Endothelial cell of umbilical vein (primary cell): ENCODE measurements at regions not wholly inside any gene's neighbourhood (a gene's known extent, or its start where the extent isn't known, plus 50 kb on each side); places are given as distances from the start of the nearest gene placed in this dataset.

Experiments
- BruUV-seq: library from RNA; stranded (reverse); fragments of 400-500 nt; replicated peaks from 2 replicates; lab custom pipeline; 2021; lab: Mats Ljungman, UMichigan
- CTCF ChIA-PET: fragments of 300-600, 350-600 bp; sonication (Branson Sonifier 250); formaldehyde crosslinking; loops from one replicate; lab custom pipeline; 2021; ENCODE audit warnings: antibody characterized with exemption, inconsistent platforms; lab: Charles Lee
- POLR2A ChIA-PET: fragments of 300-600, 350-600 bp; sonication (Branson Sonifier 250); formaldehyde crosslinking; loops from one replicate; lab custom pipeline; 2021; ENCODE audit warnings: antibody characterized with exemption, inconsistent platforms; lab: Charles Lee
- DNase-seq: peaks from one replicate; pipeline ENCODE4 v3.0.0-alpha.2; 2011; ENCODE audit warnings: low read depth, low spot score
- FAIRE-seq: peaks from 2 replicates; lab custom pipeline; 2011; peaks lifted over from hg19 to GRCh38; lab: Jason Lieb, UNC
- H2AFZ ChIP-seq: 2 replicates; pipeline ENCODE4 v1.6.0; 2012; ENCODE audit warnings: low read depth, low read length, control low read depth, inconsistent platforms
- H3K27ac ChIP-seq: 2 replicates; pipeline ENCODE4 v1.5.1; 2011; ENCODE audit warnings: low read depth, mild to moderate bottlenecking, control low read depth, low read length, moderate library complexity; ENCODE audit not compliant: insufficient read depth
- H3K27me3 ChIP-seq, 2 experiments: 2 replicates each; pipeline versions ENCODE4 v1.6.0 to v1.6.1; 2011; ENCODE audit warnings: low read length in 2 of 2, mixed read lengths in 1 of 2; ENCODE audit not compliant: control insufficient read depth in 2 of 2, insufficient read depth in 2 of 2
- H3K36me3 ChIP-seq, 2 experiments: 2 replicates in 1 of 2; 3 replicates in 1 of 2; pipeline ENCODE4 v1.5.1; 2011; ENCODE audit warnings: low read length in 2 of 2, mild to moderate bottlenecking in 1 of 2, moderate library complexity in 1 of 2; ENCODE audit not compliant: control insufficient read depth in 2 of 2, insufficient read depth in 2 of 2; ENCODE audit errors: extremely low read depth in 1 of 2
- H3K4me1 ChIP-seq: 3 replicates; pipeline ENCODE4 v1.5.1; 2011; ENCODE audit warnings: mild to moderate bottlenecking, low read length; ENCODE audit not compliant: control insufficient read depth, insufficient read depth; ENCODE audit errors: extremely low read depth
- H3K4me2 ChIP-seq: 2 replicates; pipeline ENCODE4 v1.6.1; 2011; ENCODE audit warnings: low read length, control low read depth, mixed read lengths; ENCODE audit not compliant: insufficient read depth
- H3K4me3 ChIP-seq, 3 experiments: fragments of 200-600 bp in 1 of 3; sonication (generic), shearing (Covaris generic) in 1 of 3; replicated peaks in 1 of 3; 2 replicates each; pipeline ENCODE4 v1.5.1; 2011 to 2016; ENCODE audit warnings: control low read depth in 3 of 3, low read length in 3 of 3, mild to moderate bottlenecking in 2 of 3, inconsistent platforms in 1 of 3, low read depth in 1 of 3, moderate library complexity in 1 of 3; ENCODE audit not compliant: insufficient read depth in 1 of 3
- H3K79me2 ChIP-seq: 2 replicates; pipeline ENCODE4 v1.6.0; 2012; ENCODE audit warnings: low read length, inconsistent platforms; ENCODE audit not compliant: control insufficient read depth, insufficient read depth
- H3K9ac ChIP-seq: replicated peaks from 2 replicates; pipeline ENCODE3; 2011; ENCODE audit warnings: low read length, control low read depth; ENCODE audit not compliant: insufficient read depth; ENCODE audit errors: extremely low read depth
- H3K9me1 ChIP-seq: replicated peaks from 3 replicates; pipeline ENCODE4 v1.6.0; 2011; ENCODE audit warnings: mild to moderate bottlenecking, low read length; ENCODE audit not compliant: control insufficient read depth, insufficient read depth; ENCODE audit errors: extremely low read depth
- H3K9me3 ChIP-seq: replicated peaks from 2 replicates; pipeline ENCODE4 v1.5.1; 2012; ENCODE audit warnings: low read length, inconsistent platforms; ENCODE audit not compliant: control insufficient read depth, insufficient read depth
- H4K20me1 ChIP-seq: replicated peaks from 2 replicates; pipeline ENCODE3; 2011; ENCODE audit warnings: mild to moderate bottlenecking, low read length; ENCODE audit not compliant: control insufficient read depth, insufficient read depth; ENCODE audit errors: extremely low read depth
- EZH2 ChIP-seq: IDR thresholded peaks from 2 replicates; pipeline ENCODE4 v1.6.1; 2012; ENCODE audit warnings: borderline replicate concordance, low read depth, mild to moderate bottlenecking, moderate library complexity, low read length, inconsistent platforms; ENCODE audit not compliant: severe bottlenecking
- FOS ChIP-seq: IDR thresholded peaks from 2 replicates; pipeline ENCODE4 v1.6.1; 2011; ENCODE audit warnings: mild to moderate bottlenecking, low read length, moderate library complexity, borderline replicate concordance; ENCODE audit not compliant: insufficient read depth
- GATA2 ChIP-seq: IDR thresholded peaks from 2 replicates; pipeline ENCODE4 v1.7.0; 2011; ENCODE audit warnings: low read depth, mild to moderate bottlenecking, moderate library complexity, mixed read lengths, low read length; ENCODE audit not compliant: insufficient read length, insufficient read depth
- JUN ChIP-seq: IDR thresholded peaks from 2 replicates; pipeline ENCODE4 v1.6.1; 2011; ENCODE audit warnings: borderline replicate concordance, low read depth; ENCODE audit not compliant: insufficient read length, insufficient read depth
- MAX ChIP-seq: IDR thresholded peaks from 2 replicates; pipeline ENCODE4 v1.6.1; 2011; ENCODE audit not compliant: insufficient read depth, insufficient read length
- MYC ChIP-seq: IDR thresholded peaks from one replicate; pipeline ENCODE4 v1.6.1; 2011; ENCODE audit warnings: mild to moderate bottlenecking, low read depth, low read length
- POLR2A ChIP-seq: IDR thresholded peaks from 2 replicates; pipeline ENCODE4 v1.6.1; 2012; ENCODE audit warnings: low read depth, mild to moderate bottlenecking, control low read depth, low read length
- POLR2AphosphoS5 ChIP-seq: IDR thresholded peaks from 2 replicates; pipeline ENCODE4 v1.6.1; 2012; ENCODE audit warnings: low read depth, mild to moderate bottlenecking, control low read depth, low read length, moderate library complexity; ENCODE audit not compliant: insufficient read depth
- dilution Hi-C: fragments of 300-500 bp; cut with MboI; formaldehyde crosslinking; loops from one replicate; pipeline ENCODE4 v1.15.0; 2019; ENCODE audit warnings: low sequenced_read_pairs; ENCODE audit not compliant: extremely low pct_ligation_motif_present
- intact Hi-C: fragments of 100-400 bp; cut with micrococcal nuclease; formaldehyde crosslinking; loops from one replicate; pipeline ENCODE4 v1.10.0; 2022
- TF ChIP-seq, protein P1 (sequence below), 2 donors: IDR thresholded peaks; 1 replicate in 1 of 2; 2 replicates in 1 of 2; pipeline ENCODE4 v1.5.1; 2011; ENCODE audit warnings: low read length in 2 of 2, mild to moderate bottlenecking in 2 of 2, moderate library complexity in 2 of 2, control low read depth in 1 of 2, inconsistent platforms in 1 of 2, low read depth in 1 of 2; ENCODE audit not compliant: insufficient read depth in 1 of 2; ENCODE audit errors: extremely low read depth in 1 of 2

DNA sequence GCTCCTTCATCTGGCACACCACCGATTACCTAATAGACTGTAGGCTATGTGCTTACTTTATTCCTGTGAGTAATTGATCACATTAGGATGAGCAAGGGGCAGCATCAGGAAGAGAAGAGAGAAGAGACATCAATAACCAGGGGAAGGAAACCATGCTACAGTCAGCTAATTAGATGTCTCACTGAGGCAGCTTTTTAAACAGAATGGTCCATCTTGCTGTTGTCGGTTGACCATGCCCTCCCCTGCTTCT, 278.4 kb downstream of the RPLP1 start:
- H3K36me3 ChIP-seq = no peaks in the 10 kb centered on the region
- no TSS peak for BruUV-seq
- H3K27me3 ChIP-seq = peaks cover 9 to 22% of the 10 kb centered on the region in 2 experiments
- no peaks in the 10 kb centered on the region for H3K9me3 ChIP-seq
- dilution Hi-C loops (no loop called here), intact Hi-C loops (loop anchor here (2.0 kb wide), 1 partner anchor 30 kb away; no protein-coding TSS in a partner anchor)
- no peaks in the 10 kb centered on the region for H3K9me1 ChIP-seq
- no peak for TF ChIP-seq MAX
- no peak for TF ChIP-seq POLR2AphosphoS5
- TF ChIP-seq, protein P1, sequence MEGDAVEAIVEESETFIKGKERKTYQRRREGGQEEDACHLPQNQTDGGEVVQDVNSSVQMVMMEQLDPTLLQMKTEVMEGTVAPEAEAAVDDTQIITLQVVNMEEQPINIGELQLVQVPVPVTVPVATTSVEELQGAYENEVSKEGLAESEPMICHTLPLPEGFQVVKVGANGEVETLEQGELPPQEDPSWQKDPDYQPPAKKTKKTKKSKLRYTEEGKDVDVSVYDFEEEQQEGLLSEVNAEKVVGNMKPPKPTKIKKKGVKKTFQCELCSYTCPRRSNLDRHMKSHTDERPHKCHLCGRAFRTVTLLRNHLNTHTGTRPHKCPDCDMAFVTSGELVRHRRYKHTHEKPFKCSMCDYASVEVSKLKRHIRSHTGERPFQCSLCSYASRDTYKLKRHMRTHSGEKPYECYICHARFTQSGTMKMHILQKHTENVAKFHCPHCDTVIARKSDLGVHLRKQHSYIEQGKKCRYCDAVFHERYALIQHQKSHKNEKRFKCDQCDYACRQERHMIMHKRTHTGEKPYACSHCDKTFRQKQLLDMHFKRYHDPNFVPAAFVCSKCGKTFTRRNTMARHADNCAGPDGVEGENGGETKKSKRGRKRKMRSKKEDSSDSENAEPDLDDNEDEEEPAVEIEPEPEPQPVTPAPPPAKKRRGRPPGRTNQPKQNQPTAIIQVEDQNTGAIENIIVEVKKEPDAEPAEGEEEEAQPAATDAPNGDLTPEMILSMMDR (IDR thresholded peaks at IDR 0.05; ENCODE audit: extremely low read depth in 1 of 2, insufficient read depth in 1 of 2, low read depth in 1 of 2, low read length in 2 of 2) = no peak
- no peak for TF ChIP-seq GATA2
- TF ChIP-seq EZH2 = no peak
- TF ChIP-seq MYC = no peak
- TF ChIP-seq FOS = no peak
- no peak for TF ChIP-seq POLR2A
- TF ChIP-seq JUN = no peak
- H3K4me1 ChIP-seq = no peaks in the 10 kb centered on the region
- no peaks in the 10 kb centered on the region for H3K79me2 ChIP-seq
- H4K20me1 ChIP-seq = no peaks in the 10 kb centered on the region
- CTCF ChIA-PET = interaction anchor here (1.5 kb wide), 1 partner anchor 736 kb away, joined by 5 read pairs; no protein-coding TSS in a partner anchor
- no peak overlapping the region for H3K9ac ChIP-seq
- H3K27ac ChIP-seq = no peak overlapping the region
- no peak overlapping the region for H3K4me3 ChIP-seq
- POLR2A ChIA-PET = no interaction called here
- FAIRE-seq (no peak), DNase-seq (no peak)
- H3K4me2 ChIP-seq = no peak overlapping the region
- H2AFZ ChIP-seq = no peak overlapping the region
